GM18868 (cell line): ENCODE measurements at regions not wholly inside any gene's neighbourhood (a gene's known extent, or its start where the extent isn't known, plus 50 kb on each side); places are given as distances from the start of the nearest gene placed in this dataset.

ENCODE experiments used
- ATAC-seq: cut with Tn5 transposase; IDR thresholded peaks from one replicate; pipeline ENCODE4 v1.9.1; 2021; ENCODE audit warnings: mild to moderate bottlenecking, moderate library complexity; ENCODE audit not compliant: unreplicated experiment

- no peak for ATAC-seq
Measured at GRCh38 chr5:67355120-67355713, 158.6 kb upstream of the CD180 start.

GRCh38 chr5:67353500-67354450 lies 157.2 kb upstream of the CD180 start:
- ATAC-seq, result no peak

GRCh38 chr5:67350618-67351201 lies 154.1 kb upstream of the CD180 start:
- ATAC-seq, result no peak

- ATAC-seq, result no peak
Measured at GRCh38 chr5:67350185-67350584, 153.6 kb upstream of the CD180 start.

GRCh38 chr5:67347821-67348220 lies 151.2 kb upstream of the CD180 start:
- no peak for ATAC-seq

GRCh38 chr5:67346611-67347010 lies 150.0 kb upstream of the CD180 start:
- ATAC-seq, result no peak

GRCh38 chr5:67344870-67345269 lies 148.3 kb upstream of the CD180 start:
- no peak for ATAC-seq

GRCh38 chr5:67343835-67344234 lies 147.2 kb upstream of the CD180 start:
- ATAC-seq, result no peak

GRCh38 chr5:67341478-67341877 lies 144.9 kb upstream of the CD180 start:
- no peak for ATAC-seq

GRCh38 chr5:67339219-67339767 lies 142.7 kb upstream of the CD180 start:
- ATAC-seq, result no peak

GRCh38 chr5:67338421-67338820 lies 141.8 kb upstream of the CD180 start:
- no peak for ATAC-seq

- no peak for ATAC-seq
Measured at GRCh38 chr5:67337751-67338150, 141.2 kb upstream of the CD180 start.

- ATAC-seq, result no peak
Measured at GRCh38 chr5:67335426-67335825, 138.8 kb upstream of the CD180 start.

- no peak for ATAC-seq
Measured at GRCh38 chr5:67334373-67334772, 137.8 kb upstream of the CD180 start.

- ATAC-seq, result no peak
Measured at GRCh38 chr5:67333171-67333570, 136.6 kb upstream of the CD180 start.

- no peak for ATAC-seq
Measured at GRCh38 chr5:67331296-67331925, 134.8 kb upstream of the CD180 start.

- no peak for ATAC-seq
Measured at GRCh38 chr5:67319935-67320725, 123.5 kb upstream of the CD180 start.

GRCh38 chr5:67318746-67319145 lies 122.1 kb upstream of the CD180 start:
- no peak for ATAC-seq

- no peak for ATAC-seq
Measured at GRCh38 chr5:67317603-67318002, 121.0 kb upstream of the CD180 start.

GRCh38 chr5:67316695-67317094 lies 120.1 kb upstream of the CD180 start:
- ATAC-seq, result no peak
